ENCODE measurements at regions not wholly inside any gene's neighbourhood (a gene's known extent, or its start where the extent isn't known, plus 50 kb on each side); places are given as distances from the start of the nearest gene placed in this dataset.

- DNase-seq (ENCODE audit: low read depth), result peak; percentile 71
- FAIRE-seq, result no peak
- H3K27me3 ChIP-seq (ENCODE audit: control insufficient read depth, insufficient read depth, low read length), result no peaks in the 10 kb centered on the region
- no peak for TF ChIP-seq CTCF (IDR thresholded peaks at IDR 0.05; ENCODE audit: insufficient read depth, low read length, severe bottlenecking)
- H3K36me3 ChIP-seq (ENCODE audit: control insufficient read depth, insufficient read depth, low read length), result no peaks in the 10 kb centered on the region
- H3K4me3 ChIP-seq (ENCODE audit: low read depth, low read length), result no peak overlapping the region
These were observed 122.0 kb upstream of the NRSN1 start for GRCh38 chr6:24004062-24004461.

GRCh38 chr6:24004659-24005058 is 121.4 kb upstream of the NRSN1 start:
- DNase-seq (ENCODE audit: low read depth), result no peak
- no peak for TF ChIP-seq CTCF (IDR thresholded peaks at IDR 0.05; ENCODE audit: insufficient read depth, low read length, severe bottlenecking)
- no peak overlapping the region for H3K4me3 ChIP-seq (ENCODE audit: low read depth, low read length)
- no peaks in the 10 kb centered on the region for H3K27me3 ChIP-seq (ENCODE audit: control insufficient read depth, insufficient read depth, low read length)
- FAIRE-seq, result no peak
- no peaks in the 10 kb centered on the region for H3K36me3 ChIP-seq (ENCODE audit: control insufficient read depth, insufficient read depth, low read length)

GRCh38 chr6:24006254-24006653 is 119.8 kb upstream of the NRSN1 start:
- FAIRE-seq, result no peak
- no peaks in the 10 kb centered on the region for H3K27me3 ChIP-seq (ENCODE audit: control insufficient read depth, insufficient read depth, low read length)
- DNase-seq (ENCODE audit: low read depth), result no peak
- no peaks in the 10 kb centered on the region for H3K36me3 ChIP-seq (ENCODE audit: control insufficient read depth, insufficient read depth, low read length)
- no peak for TF ChIP-seq CTCF (IDR thresholded peaks at IDR 0.05; ENCODE audit: insufficient read depth, low read length, severe bottlenecking)
- no peak overlapping the region for H3K4me3 ChIP-seq (ENCODE audit: low read depth, low read length)

- Histone ChIP-seq H3K36me3 (ENCODE audit: control insufficient read depth, insufficient read depth, low read length) (no peaks in the 10 kb centered on the region), H3K4me3 (ENCODE audit: low read depth, low read length) (no peak overlapping the region), H3K27me3 (ENCODE audit: control insufficient read depth, insufficient read depth, low read length) (no peaks in the 10 kb centered on the region)
- FAIRE-seq, result no peak
- no peak for TF ChIP-seq CTCF (IDR thresholded peaks at IDR 0.05; ENCODE audit: insufficient read depth, low read length, severe bottlenecking)
- no peak for DNase-seq (ENCODE audit: low read depth)
These were observed 116.7 kb upstream of the NRSN1 start for GRCh38 chr6:24009319-24009718.

GRCh38 chr6:24010133-24010532 is 115.9 kb upstream of the NRSN1 start:
- TF ChIP-seq CTCF (IDR thresholded peaks at IDR 0.05; ENCODE audit: insufficient read depth, low read length, severe bottlenecking), result no peak
- no peaks in the 10 kb centered on the region for H3K36me3 ChIP-seq (ENCODE audit: control insufficient read depth, insufficient read depth, low read length)
- H3K4me3 ChIP-seq (ENCODE audit: low read depth, low read length), result no peak overlapping the region
- DNase-seq (ENCODE audit: low read depth), result no peak
- FAIRE-seq, result no peak
- H3K27me3 ChIP-seq (ENCODE audit: control insufficient read depth, insufficient read depth, low read length), result no peaks in the 10 kb centered on the region

- no peak for TF ChIP-seq CTCF (IDR thresholded peaks at IDR 0.05; ENCODE audit: insufficient read depth, low read length, severe bottlenecking)
- FAIRE-seq, result no peak
- Histone ChIP-seq H3K4me3 (ENCODE audit: low read depth, low read length) (no peak overlapping the region), H3K36me3 (ENCODE audit: control insufficient read depth, insufficient read depth, low read length) (no peaks in the 10 kb centered on the region), H3K27me3 (ENCODE audit: control insufficient read depth, insufficient read depth, low read length) (no peaks in the 10 kb centered on the region)
- DNase-seq (ENCODE audit: low read depth), result no peak
These were observed 109.7 kb upstream of the NRSN1 start for GRCh38 chr6:24016286-24016685.

All from bronchial epithelial cell (primary cell).